GM18499 (cell line): ENCODE measurements at regions not wholly inside any gene's neighbourhood (a gene's known extent, or its start where the extent isn't known, plus 50 kb on each side); places are given as distances from the start of the nearest gene placed in this dataset.
"Not testable (repeated sequence)": the region's sequence is repeated elsewhere in the genome, so short reads cannot be mapped to it uniquely, and the experiment has no call there.

Source experiments
- ATAC-seq: cut with Tn5 transposase; IDR thresholded peaks from one replicate; pipeline ENCODE4 v1.9.1; 2021; ENCODE audit warnings: moderate number of reproducible peaks; ENCODE audit not compliant: insufficient read depth, unreplicated experiment

DNA sequence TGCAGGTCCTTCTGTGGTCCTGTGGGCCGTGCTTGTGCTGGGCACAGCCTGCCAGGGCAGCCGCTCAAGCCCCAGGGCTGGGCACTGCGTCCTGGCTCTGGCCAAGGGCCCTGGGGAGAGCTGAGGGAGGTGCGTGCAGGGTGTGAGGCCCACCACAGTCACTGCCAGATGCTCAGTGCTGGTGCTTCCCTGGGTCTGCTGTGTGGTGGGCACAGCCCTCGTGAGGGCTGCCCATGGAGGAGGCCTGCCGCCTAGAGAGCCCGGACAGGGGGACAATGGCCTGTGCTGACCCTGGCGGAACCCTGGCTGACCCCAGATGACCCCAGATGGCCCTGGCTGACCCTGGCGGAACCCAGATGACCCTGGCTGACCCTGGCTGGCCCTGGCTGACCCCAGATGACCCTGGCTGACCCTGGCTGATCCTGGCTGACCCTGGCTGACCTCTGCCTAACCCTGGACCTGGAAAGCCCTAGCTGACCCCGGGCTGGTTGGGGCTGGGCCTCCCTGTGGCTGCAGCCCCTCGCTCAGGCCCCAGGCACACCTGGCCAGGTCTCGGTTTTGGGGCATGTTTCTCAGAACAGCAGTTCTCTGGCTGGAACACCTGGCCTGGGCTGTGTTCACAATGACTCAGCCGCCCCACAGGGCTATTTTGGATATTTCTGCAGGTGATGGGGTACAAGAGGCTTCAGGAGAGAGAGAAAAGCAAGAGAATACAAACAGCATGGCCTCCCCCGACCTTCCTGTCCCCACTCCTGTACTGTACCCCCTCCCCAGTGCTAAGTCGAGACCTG is 55.4 kb downstream of the TMEM121 start:
- ATAC-seq = no peak

- ATAC-seq = no peak
Measured at GRCh38 chr14:105582639-105583038, 56.3 kb downstream of the TMEM121 start.

DNA sequence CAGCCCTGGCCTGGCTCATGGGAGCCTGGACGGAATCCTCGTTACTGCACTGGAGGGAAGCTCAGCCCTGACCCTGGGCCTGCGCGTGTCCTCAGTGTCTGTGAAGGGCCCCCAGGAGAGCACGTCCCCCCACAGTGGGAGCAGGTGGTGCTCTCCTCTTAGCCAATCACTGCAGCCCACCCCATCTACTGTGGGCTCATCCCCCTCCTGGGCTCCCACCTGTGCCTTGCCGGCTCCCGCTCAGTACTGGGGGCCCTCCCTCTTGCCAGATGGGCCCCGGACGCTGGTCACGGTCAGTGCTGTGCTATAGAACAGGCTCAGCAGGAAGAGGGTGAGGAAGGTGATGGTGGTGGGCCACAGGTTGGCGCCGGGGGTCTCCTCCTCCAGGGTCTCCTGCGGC is 57.5 kb downstream of the TMEM121 start:
- ATAC-seq = not testable (repeated sequence)

DNA sequence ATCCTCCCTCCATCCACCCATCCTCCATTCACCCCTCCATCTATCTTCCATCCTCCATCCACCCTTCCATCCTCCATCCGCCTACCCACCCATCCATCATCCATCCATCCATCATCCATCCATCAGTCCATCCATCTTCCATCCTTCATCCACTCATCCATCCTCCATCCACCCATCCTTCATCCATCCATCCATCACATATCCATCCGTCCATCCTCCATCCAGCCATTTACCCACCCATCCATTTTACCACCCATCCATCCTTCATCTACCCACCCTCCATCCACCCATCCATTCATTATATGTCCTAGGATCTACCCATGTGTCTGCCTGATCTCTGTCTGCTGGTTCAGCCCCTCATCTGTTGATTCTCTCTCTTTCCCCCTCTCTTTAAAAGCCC is 58.9 kb downstream of the TMEM121 start:
- not testable (repeated sequence) for ATAC-seq

DNA sequence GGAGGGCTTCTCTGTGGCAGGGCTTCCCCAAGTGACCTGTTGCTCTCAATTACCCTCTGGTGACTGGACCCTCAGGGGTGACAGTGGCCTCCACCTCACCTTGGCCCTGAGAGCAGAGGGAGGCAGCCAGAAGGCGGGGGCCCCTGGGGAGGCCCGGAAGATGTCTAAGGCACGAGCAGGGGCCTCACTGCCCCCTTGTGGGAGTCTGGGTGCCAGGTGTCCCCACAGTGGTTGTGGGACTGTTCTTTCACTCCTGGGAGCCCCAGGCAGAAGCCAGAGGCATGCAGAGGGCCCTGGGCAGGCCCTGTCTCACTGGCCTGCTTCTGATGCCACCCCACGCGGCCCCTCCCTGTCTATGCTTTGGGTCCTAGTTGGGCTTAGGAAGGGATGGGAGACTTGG is 59.3 kb downstream of the TMEM121 start:
- ATAC-seq = not testable (repeated sequence)

DNA sequence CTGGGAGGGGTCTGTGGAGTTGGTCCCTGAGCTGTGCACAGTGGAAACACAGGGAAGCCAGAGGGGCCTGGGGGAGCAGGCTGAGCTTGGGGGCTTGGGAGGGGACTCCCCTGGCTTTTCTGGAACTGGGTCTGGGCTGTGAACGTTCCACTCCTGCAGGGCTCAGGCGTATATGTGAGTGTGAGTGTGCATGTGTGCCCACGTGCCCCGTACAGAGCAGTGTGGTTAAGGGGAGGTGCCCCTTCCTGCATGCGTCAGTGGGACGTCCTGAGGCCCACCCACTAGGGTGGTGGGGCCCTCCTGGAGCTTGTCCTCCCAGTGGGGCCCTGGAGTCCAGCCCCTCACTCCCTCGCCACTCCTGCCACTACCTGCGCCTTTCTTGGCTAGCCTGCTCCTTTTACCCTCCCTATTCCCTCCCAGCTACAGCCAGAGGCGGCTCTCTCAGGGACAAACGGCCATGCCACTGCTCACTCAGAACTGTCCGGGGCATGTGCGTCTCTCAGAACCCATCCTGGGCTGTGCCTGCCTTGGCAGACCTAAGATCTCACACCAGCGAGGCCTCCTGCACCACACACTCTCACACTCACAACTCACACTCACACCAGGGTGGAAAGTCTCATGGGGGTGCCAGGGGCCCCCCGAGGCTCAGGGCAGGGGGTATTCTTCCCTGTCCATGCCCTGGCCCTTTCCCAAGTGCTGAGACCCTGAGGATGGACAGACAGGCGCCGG is 59.9 kb downstream of the TMEM121 start:
- not testable (repeated sequence) for ATAC-seq

GRCh38 chr14:105587034-105587433 is 60.7 kb downstream of the TMEM121 start:
- ATAC-seq = not testable (repeated sequence)

GRCh38 chr14:105587482-105588235 is 61.3 kb downstream of the TMEM121 start:
- ATAC-seq = not testable (repeated sequence)

GRCh38 chr14:105588236-105588860 is 62.0 kb downstream of the TMEM121 start:
- ATAC-seq = no peak

DNA sequence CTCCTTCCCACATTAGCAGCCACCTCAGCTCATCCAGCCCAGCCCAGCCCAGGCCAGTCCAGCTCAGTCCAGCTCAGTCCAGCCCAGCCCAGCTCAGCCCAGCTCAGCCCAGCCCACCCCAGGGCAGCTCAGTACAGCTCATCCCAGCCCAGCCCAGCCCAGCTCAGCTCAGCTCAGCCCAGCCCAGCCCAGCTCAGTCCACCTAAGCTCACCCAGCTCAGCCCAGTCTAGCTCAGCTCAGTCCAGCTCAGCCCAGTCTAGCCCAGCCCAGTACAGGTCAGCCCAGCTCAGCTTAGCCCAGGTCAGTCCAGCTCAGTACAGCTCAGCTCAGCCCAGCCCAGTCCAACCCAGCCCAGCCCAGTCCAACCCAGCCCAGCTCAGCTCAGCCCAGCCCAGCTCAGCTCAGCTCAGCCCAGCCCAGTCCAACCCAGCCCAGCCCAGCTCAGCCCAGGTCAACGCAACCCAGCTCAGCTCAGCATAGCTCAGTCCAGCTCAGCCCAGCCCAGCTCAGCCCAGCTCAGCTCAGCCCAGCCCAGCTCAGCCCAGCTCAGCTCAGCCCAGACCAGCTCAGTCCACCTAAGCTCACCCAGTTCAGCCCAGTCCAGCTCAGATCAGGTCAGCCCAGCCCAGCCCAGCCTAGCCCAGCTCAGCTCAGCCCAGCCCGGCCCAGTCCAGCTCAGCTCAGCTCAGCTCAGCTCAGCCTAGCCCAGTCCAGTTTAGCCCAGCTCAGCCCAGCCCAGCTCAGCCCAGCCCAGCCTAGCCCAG is 63.0 kb downstream of the TMEM121 start:
- ATAC-seq = no peak

DNA sequence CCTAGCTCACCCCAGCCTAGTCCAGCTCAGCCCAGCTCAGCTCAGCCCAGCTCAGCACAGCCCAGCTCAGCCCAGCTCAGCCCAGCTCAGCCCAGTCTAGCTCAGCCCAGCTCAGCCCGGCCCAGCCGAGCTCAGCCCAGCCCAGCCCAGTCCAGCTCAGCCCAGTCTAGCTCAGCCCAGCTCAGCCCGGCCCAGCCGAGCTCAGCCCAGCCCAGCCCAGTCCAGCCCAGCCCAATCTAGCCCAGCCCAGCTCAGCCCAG is 63.5 kb downstream of the TMEM121 start:
- ATAC-seq = not testable (repeated sequence)

- no peak for ATAC-seq
Measured at GRCh38 chr14:105591052-105591451, 64.7 kb downstream of the TMEM121 start.

DNA sequence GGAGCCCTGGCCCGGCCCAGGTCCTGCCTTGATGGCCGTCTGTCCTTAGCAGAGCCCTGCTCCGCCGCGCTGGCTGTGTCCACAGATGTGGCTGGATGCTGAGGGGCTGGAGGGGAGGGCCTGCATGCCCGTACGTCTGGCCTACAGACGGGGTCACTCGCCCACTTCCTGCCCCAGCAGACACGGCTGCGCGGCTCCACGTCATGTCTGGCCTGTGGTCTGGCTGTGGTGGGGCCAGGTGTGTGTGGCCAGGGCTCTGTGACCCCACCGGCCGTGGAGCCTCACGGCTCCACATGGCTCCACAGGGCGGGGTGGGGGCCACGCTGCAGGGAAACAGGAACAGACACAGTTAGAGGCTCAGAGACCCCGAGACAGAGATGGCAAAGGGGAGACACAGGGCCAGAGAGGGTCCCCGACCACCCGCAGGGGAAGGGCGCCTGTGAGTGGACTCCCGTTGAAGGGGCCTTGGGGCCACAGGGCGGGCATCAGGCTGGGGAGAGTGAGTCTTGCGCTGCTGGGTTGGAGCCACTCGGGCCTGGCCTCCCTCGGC is 65.5 kb downstream of the TMEM121 start:
- ATAC-seq = not testable (repeated sequence)

GRCh38 chr14:105592646-105593045 is 66.3 kb downstream of the TMEM121 start:
- ATAC-seq = not testable (repeated sequence)

- ATAC-seq = not testable (repeated sequence)
Measured at GRCh38 chr14:105595346-105595745, 69.0 kb downstream of the TMEM121 start.

- ATAC-seq = not testable (repeated sequence)
Measured at GRCh38 chr14:105596374-105596773, 70.0 kb downstream of the TMEM121 start.

DNA sequence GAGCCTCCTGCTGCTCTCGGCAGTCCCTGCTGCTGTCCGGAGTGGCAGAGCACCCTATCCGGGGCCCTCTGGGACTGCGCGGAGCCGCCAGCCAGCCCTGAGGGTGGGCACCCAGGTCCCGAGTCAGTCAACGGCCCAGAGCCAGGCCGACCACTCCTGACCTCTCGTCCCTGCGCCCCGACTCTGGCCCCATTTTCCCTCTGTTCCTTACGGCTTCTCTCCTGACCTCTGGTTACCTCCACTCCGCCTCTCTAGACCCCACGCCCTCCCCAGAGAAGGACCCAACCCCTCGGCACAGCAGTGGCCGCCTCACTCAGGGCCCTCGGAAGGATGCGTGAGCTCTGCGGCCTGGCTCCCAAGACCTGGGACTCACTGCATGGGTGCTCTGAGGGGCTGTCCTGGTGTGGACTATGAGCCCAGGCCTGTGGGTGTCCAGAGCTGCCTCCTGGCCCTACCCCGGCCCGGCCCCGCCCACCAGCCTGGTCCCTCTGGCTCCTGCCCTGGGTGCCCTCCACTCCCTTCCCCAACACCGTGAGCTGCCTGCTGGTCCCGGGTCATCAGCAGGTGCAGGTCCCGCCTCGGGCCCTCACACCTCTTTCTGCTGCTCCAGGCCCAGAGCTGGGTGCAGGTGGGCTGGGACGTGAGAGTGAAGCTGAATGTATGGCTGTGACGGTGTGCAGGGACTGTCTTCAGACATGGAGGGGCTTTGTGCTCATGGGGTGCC is 71.8 kb downstream of the TMEM121 start:
- ATAC-seq = not testable (repeated sequence)

DNA sequence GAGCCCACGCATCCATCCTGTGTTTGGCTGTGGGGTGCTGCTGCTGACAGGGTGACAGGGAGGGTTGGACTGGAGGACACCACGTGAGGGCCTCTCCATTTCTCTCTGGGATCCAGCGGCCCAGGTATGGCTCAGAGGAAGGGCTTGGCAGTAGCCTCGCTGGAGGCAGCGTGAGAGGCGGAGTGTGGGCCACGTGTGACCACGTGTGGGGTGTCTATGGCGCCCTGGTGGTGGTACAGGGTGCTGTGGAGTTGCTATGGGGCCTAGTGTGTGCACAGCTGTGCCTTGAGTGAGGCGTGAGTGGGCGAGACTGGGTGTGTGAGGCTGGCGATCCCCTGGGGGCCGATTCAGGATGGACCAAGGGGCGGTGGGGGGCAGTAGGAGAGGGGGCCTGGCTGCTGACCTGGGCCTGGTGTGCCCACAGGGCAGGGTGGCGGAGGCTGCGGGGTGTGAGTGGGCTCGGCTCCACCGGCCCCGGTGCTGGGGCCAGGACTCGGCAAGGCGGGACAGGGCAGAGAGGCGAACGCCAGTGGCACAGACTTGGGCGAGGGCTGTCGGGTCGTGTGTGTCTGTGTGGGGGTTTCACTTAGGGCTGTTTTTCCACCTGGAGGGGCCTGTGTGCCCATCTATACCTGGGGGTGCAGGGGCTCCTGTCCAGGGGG is 72.7 kb downstream of the TMEM121 start:
- ATAC-seq = not testable (repeated sequence)
